Tibial nerve (tissue), 4 donors: ENCODE measurements at regions not wholly inside any gene's neighbourhood (a gene's known extent, or its start where the extent isn't known, plus 50 kb on each side); places are given as distances from the start of the nearest gene placed in this dataset.

ENCODE experiments used
- DNase-seq, 2 donors: peaks; one replicate each; pipeline ENCODE4 v3.0.0-alpha.2; 2019; ENCODE audit warnings: low spot score in 2 of 2
- H3K27ac ChIP-seq, 4 donors: fragments of 200-600 bp; sonication (generic) in 3 of 4; one replicate each; pipeline ENCODE4 v1.5.1; 2017 to 2019; ENCODE audit warnings: mild to moderate bottlenecking in 1 of 4
- H3K27me3 ChIP-seq, 2 donors: fragments of 200-600 bp; sonication (generic) in 1 of 2; one replicate each; pipeline versions ENCODE4 v1.5.1 to v1.6.0; 2017 to 2019
- H3K36me3 ChIP-seq, 3 donors: fragments of 200-600 bp; sonication (generic); one replicate each; pipeline ENCODE4 v1.5.1; 2018 to 2019
- H3K4me1 ChIP-seq, 4 donors: fragments of 200-600 bp; sonication (generic) in 3 of 4; one replicate each; pipeline ENCODE4 v1.5.1; 2017 to 2019
- H3K4me3 ChIP-seq, 4 donors: fragments of 200-600 bp; sonication (generic) in 3 of 4; one replicate each; pipeline ENCODE4 v1.5.1; 2017 to 2019; ENCODE audit warnings: mild to moderate bottlenecking in 1 of 4, moderate library complexity in 1 of 4
- H3K9me3 ChIP-seq, 4 donors: fragments of 200-600 bp; sonication (generic) in 3 of 4; one replicate each; pipeline ENCODE4 v1.5.1; 2017 to 2019
- CTCF ChIP-seq, 5 experiments: fragments of 200-600 bp in 3 of 5; fragments of 450-650 bp in 2 of 5; sonication (generic) in 3 of 5; IDR thresholded peaks; one replicate each; pipeline ENCODE4 v1.5.1; 2016 to 2019; ENCODE audit warnings: antibody characterized with exemption in 5 of 5, mild to moderate bottlenecking in 3 of 5, moderate library complexity in 2 of 5
- EP300 ChIP-seq, 2 donors: sonication (generic); formaldehyde crosslinking; IDR thresholded peaks; one replicate each; pipeline ENCODE4 v1.6.1; 2017; ENCODE audit warnings: antibody characterized with exemption in 2 of 2, mild to moderate bottlenecking in 1 of 2
- POLR2A ChIP-seq, 2 donors: fragments of 450-650 bp; IDR thresholded peaks; one replicate each; pipeline ENCODE4 v1.6.1; 2017; ENCODE audit warnings: antibody characterized with exemption in 2 of 2, mild to moderate bottlenecking in 2 of 2, moderate library complexity in 2 of 2
- WGBS, 2 donors: methylation state at CpG; one replicate each; pipeline ENCODE4 v1.1.5; 2018; 5-methylcytosine and 5-hydroxymethylcytosine counted together

GRCh38 chr1:191675856-191676783, 482.1 kb upstream of the RGS18 start:
- H3K36me3 ChIP-seq = no peaks in the 10 kb centered on the region
- 64 to 76% methylated on average over 4 of the region's 4 CpGs for WGBS, 2 donors
- DNase-seq = no peak
- H3K4me3 ChIP-seq = no peak overlapping the region
- no peaks in the 10 kb centered on the region for H3K9me3 ChIP-seq
- no peak for TF ChIP-seq EP300 (IDR thresholded peaks at IDR 0.05)
- no peak for TF ChIP-seq CTCF (IDR thresholded peaks at IDR 0.05)
- TF ChIP-seq POLR2A (IDR thresholded peaks at IDR 0.05) = no peak
- H3K27me3 ChIP-seq = no peaks in the 10 kb centered on the region
- H3K27ac ChIP-seq = no peak overlapping the region
- peaks cover 0 to 10% (median 0%) of the 10 kb centered on the region in 4 donors for H3K4me1 ChIP-seq

GRCh38 chr1:191685669-191686068, 472.6 kb upstream of the RGS18 start:
- no peak for DNase-seq
- Histone ChIP-seq H3K36me3 (no peaks in the 10 kb centered on the region), H3K4me1 (no peaks in the 10 kb centered on the region), H3K27ac (no peak overlapping the region), H3K27me3 (no peaks in the 10 kb centered on the region), H3K9me3 (peaks cover 0 to 3% (median 0%) of the 10 kb centered on the region in 4 donors), H3K4me3 (no peak overlapping the region)
- TF ChIP-seq EP300 (IDR thresholded peaks at IDR 0.05) (no peak), CTCF (IDR thresholded peaks at IDR 0.05) (no peak), POLR2A (IDR thresholded peaks at IDR 0.05) (no peak)
- 77 to 82% methylated on average over 1 of the region's 1 CpG for WGBS, 2 donors

DNA sequence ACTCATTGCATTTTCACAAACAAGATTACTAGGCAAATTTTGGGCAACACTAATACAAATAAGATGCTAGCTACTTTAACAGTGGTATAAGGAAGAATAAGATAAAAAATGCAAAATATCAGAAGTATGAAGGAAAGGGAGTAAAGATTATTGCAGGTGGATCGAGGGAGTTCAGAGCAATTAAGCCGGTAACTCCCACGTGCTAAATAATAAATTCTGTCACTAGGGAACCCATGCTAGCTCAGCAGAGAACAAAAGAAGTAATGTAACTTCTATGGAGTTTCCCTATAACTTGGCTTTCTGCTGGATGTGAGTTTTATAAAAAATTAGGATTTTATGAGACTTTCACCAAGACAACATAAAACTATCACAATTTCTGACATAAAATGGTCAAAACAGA, 470.5 kb upstream of the RGS18 start:
- 24 to 34% methylated on average over 3 of the region's 3 CpGs for WGBS, 2 donors

DNA sequence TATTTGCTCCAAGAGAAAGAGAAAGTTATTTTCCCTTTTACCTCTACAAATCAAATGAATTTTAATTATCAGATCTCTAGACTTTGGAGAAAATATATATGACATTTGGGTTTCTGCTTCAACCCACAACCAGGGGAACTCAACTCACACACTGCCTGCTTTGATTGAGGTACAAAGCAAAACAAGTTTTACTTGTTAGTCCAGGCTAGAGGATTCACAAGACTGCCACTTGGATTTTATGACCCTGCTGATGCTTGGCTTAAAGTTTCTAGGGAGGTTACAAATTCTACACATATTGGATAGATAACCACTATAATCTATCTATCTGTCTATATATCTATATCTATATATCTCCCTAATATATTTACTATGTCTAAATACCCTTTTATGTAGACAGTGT, 467.3 kb upstream of the RGS18 start:
- H3K27ac ChIP-seq = no peak overlapping the region
- TF ChIP-seq EP300 (IDR thresholded peaks at IDR 0.05) = no peak
- no peak for TF ChIP-seq CTCF (IDR thresholded peaks at IDR 0.05)
- TF ChIP-seq POLR2A (IDR thresholded peaks at IDR 0.05) = no peak
- no peaks in the 10 kb centered on the region for H3K27me3 ChIP-seq
- no peaks in the 10 kb centered on the region for H3K9me3 ChIP-seq
- H3K4me3 ChIP-seq = no peak overlapping the region
- no peaks in the 10 kb centered on the region for H3K36me3 ChIP-seq
- no peaks in the 10 kb centered on the region for H3K4me1 ChIP-seq
- DNase-seq = no peak

More for the DNA sequence above, 470.5 kb upstream of the RGS18 start:
- Histone ChIP-seq H3K27me3 (no peaks in the 10 kb centered on the region), H3K4me3 (no peak overlapping the region), H3K36me3 (no peaks in the 10 kb centered on the region), H3K27ac (no peak overlapping the region), H3K4me1 (no peaks in the 10 kb centered on the region), H3K9me3 (no peaks in the 10 kb centered on the region)
- no peak for DNase-seq
- no peak for TF ChIP-seq EP300 (IDR thresholded peaks at IDR 0.05)
- no peak for TF ChIP-seq CTCF (IDR thresholded peaks at IDR 0.05)
- no peak for TF ChIP-seq POLR2A (IDR thresholded peaks at IDR 0.05)

DNA sequence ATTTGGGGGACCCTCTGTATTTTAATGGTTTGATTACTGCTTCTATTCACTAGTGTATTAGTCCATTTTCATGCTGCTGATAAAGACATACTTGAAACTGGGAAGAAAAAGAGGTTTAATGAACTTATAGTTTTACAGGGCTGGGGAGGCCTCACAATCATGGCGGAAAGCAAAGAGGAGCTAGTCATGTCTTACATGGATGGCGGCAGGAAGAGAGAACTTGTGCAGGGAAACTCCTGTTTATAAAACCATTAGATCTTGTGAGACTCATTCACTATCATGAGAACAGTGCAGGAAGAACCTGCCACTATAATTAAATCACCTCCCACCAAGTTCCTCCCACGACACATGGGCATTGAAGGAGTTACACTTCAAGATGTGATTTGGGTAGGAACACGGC, 464.5 kb upstream of the RGS18 start:
- H3K36me3 ChIP-seq = no peaks in the 10 kb centered on the region
- no peaks in the 10 kb centered on the region for H3K9me3 ChIP-seq
- H3K4me3 ChIP-seq = no peak overlapping the region
- DNase-seq = no peak
- WGBS, 2 donors = 87 to 90% methylated on average over 4 of the region's 4 CpGs
- H3K27me3 ChIP-seq = no peaks in the 10 kb centered on the region
- H3K27ac ChIP-seq = no peak overlapping the region
- no peak for TF ChIP-seq CTCF (IDR thresholded peaks at IDR 0.05)
- TF ChIP-seq EP300 (IDR thresholded peaks at IDR 0.05) = no peak
- TF ChIP-seq POLR2A (IDR thresholded peaks at IDR 0.05) = no peak
- no peaks in the 10 kb centered on the region for H3K4me1 ChIP-seq
